ENCODE measurements at regions not wholly inside any gene's neighbourhood (a gene's known extent, or its start where the extent isn't known, plus 50 kb on each side); places are given as distances from the start of the nearest gene placed in this dataset.

GRCh38 chr7:57482-58255 lies 134.7 kb upstream of the FAM20C start:
- no peak overlapping the region for H2BK15ac ChIP-seq (ENCODE audit: low read depth, low read length)
- no peak overlapping the region for H2BK120ac ChIP-seq (ENCODE audit: low read depth, low read length)
- H3K4me3 ChIP-seq (ENCODE audit: insufficient read depth, low read depth, low read length) = no peak overlapping the region
- no peak overlapping the region for H2BK5ac ChIP-seq (ENCODE audit: low read depth, low read length, poor library complexity, severe bottlenecking)
- H3K36me3 ChIP-seq (ENCODE audit: control insufficient read depth, insufficient read depth, low read length) = no peaks in the 10 kb centered on the region
- H2AK9ac ChIP-seq (replicated peaks; ENCODE audit: low read depth, low read length, poor library complexity) = no peak overlapping the region
- no peak overlapping the region for H3K4ac ChIP-seq (ENCODE audit: low read depth, low read length)
- dilution Hi-C loops (cut with HindIII; ENCODE audit: low sequenced_read_pairs, unreplicated experiment) (no loop called here), in situ Hi-C loops (cut with MboI; ENCODE audit: low sequenced_read_pairs) (no loop called here), intact Hi-C loops (cut with micrococcal nuclease) (no loop called here)
- 40% methylated on average over 2 of the region's 9 CpGs; no CpG with 5 or more reads in 1 of the 2 experiments for WGBS, 2 experiments (ENCODE audit: extremely low coverage in 2 of 2, insufficient read length in 1 of 2)
- H4K5ac ChIP-seq (ENCODE audit: low read depth, low read length) = no peak overlapping the region
- H3K4me2 ChIP-seq (ENCODE audit: low read depth, low read length) = no peak overlapping the region
- H3K9ac ChIP-seq (ENCODE audit: low read depth, low read length) = no peak overlapping the region
- no peaks in the 10 kb centered on the region for H3K79me1 ChIP-seq (ENCODE audit: low read depth in 1 of 2, low read length in 2 of 2)
- H3K14ac ChIP-seq (replicated peaks; ENCODE audit: low read depth, low read length) = no peak overlapping the region
- no peak overlapping the region for H2AK5ac ChIP-seq (ENCODE audit: low read depth, low read length)
- DNase-seq (no peak), ATAC-seq (ENCODE audit: low read depth) (no peak)
- H3K56ac ChIP-seq (ENCODE audit: extremely low read depth, insufficient read depth, low read length) = no peak overlapping the region
- H3K27ac ChIP-seq (ENCODE audit: insufficient read depth, low read length) = no peak overlapping the region
- no peak overlapping the region for H2BK20ac ChIP-seq (ENCODE audit: low read depth, low read length)
- no peaks in the 10 kb centered on the region for H4K20me1 ChIP-seq (ENCODE audit: insufficient read depth, low read length)
- no TSS peak for BruUV-seq (replicated peaks)
- no peak overlapping the region for H3K23ac ChIP-seq (ENCODE audit: low read depth, low read length)
- CTCF ChIA-PET = no interaction called here
- H3K9me3 ChIP-seq (ENCODE audit: control insufficient read depth, insufficient read depth, low read length) = peaks cover 4% of the 10 kb centered on the region
- H4K8ac ChIP-seq (ENCODE audit: low read depth in 2 of 2, low read length in 2 of 2) = no peak overlapping the region
- POLR2A ChIA-PET (ENCODE audit: unreplicated experiment) = no interaction called here
- H3K27me3 ChIP-seq (ENCODE audit: control insufficient read depth, insufficient read depth, low read length) = peaks cover 36% of the 10 kb centered on the region
- H3K18ac ChIP-seq (ENCODE audit: low read depth, low read length) = no peak overlapping the region
- no peak overlapping the region for H4K91ac ChIP-seq (ENCODE audit: insufficient read depth, low read depth, low read length)
- H3K9me1 ChIP-seq (ENCODE audit: insufficient read depth, low read length) = no peaks in the 10 kb centered on the region
- no peak overlapping the region for H2AFZ ChIP-seq (replicated peaks; ENCODE audit: low read length, poor library complexity)
- no peaks in the 10 kb centered on the region for H3K4me1 ChIP-seq (ENCODE audit: control insufficient read depth, insufficient read depth, low read length)
- TF ChIP-seq CEBPB (IDR thresholded peaks at IDR 0.05; ENCODE audit: low read depth, low read length) = no peak
- TF ChIP-seq SMC3 (IDR thresholded peaks at IDR 0.05; ENCODE audit: low read depth, low read length) = no peak
- no peak for TF ChIP-seq NFE2L2 (IDR thresholded peaks at IDR 0.05; ENCODE audit: low read depth, low read length)
- TF ChIP-seq RFX5 (IDR thresholded peaks at IDR 0.05; ENCODE audit: low read depth, low read length) = no peak
- no peak for TF ChIP-seq USF2 (IDR thresholded peaks at IDR 0.05; ENCODE audit: low read depth, low read length)
- TF ChIP-seq POLR2A (IDR thresholded peaks at IDR 0.05; ENCODE audit: low read depth, low read length) = no peak
- no peak for TF ChIP-seq MXI1 (IDR thresholded peaks at IDR 0.05; ENCODE audit: borderline replicate concordance, low read depth, low read length)
- TF ChIP-seq CTCF (conservative IDR thresholded peaks at IDR 0.05; ENCODE audit: low read depth, low read length) = no peak
- TF ChIP-seq BHLHE40 (IDR thresholded peaks at IDR 0.05; ENCODE audit: low read depth, low read length) = no peak

Measured in IMR-90 (cell line).